HepG2 (cell line): ENCODE measurements at regions not wholly inside any gene's neighbourhood (a gene's known extent, or its start where the extent isn't known, plus 50 kb on each side); places are given as distances from the start of the nearest gene placed in this dataset.
A peak's percentile ranks its signal among the peaks of the same experiment; 100 is the strongest.
"Not testable (repeated sequence)": the region's sequence is repeated elsewhere in the genome, so short reads cannot be mapped to it uniquely, and the experiment has no call there.

Experiments used
- BCL6 ChIP-seq: IDR thresholded peaks from 2 replicates; pipeline ENCODE4 v1.6.1; 2016; ENCODE audit warnings: missing genetic modification reagents, missing compliant biosample characterization
- FOXA1 ChIP-seq, 2 experiments: fragments of 450-650 bp in 1 of 2; sonication (generic) in 1 of 2; formaldehyde crosslinking in 1 of 2; IDR thresholded peaks; 2 replicates each; pipeline versions ENCODE4 v1.4.0 to v1.6.1; 2016 to 2020; ENCODE audit warnings: missing genetic modification reagents in 1 of 2
- FOXA3 ChIP-seq: IDR thresholded peaks from 2 replicates; pipeline ENCODE4 v1.6.1; 2016; ENCODE audit warnings: missing genetic modification reagents, missing compliant biosample characterization
- GATAD2A ChIP-seq: IDR thresholded peaks from 2 replicates; pipeline ENCODE4 v1.6.1; 2016
- GFI1 ChIP-seq: sonication (generic); formaldehyde crosslinking; IDR thresholded peaks from 2 replicates; pipeline ENCODE4 v1.5.0; 2020; ENCODE audit warnings: missing genetic modification reagents, mild to moderate bottlenecking, borderline replicate concordance
- ISL2 ChIP-seq: sonication (generic); formaldehyde crosslinking; IDR thresholded peaks from 2 replicates; pipeline ENCODE4 v1.5.0; 2020; ENCODE audit warnings: missing genetic modification reagents
- LCORL ChIP-seq, 2 experiments: fragments of 450-650 bp in 1 of 2; sonication (generic) in 1 of 2; formaldehyde crosslinking in 1 of 2; IDR thresholded peaks; 2 replicates each; pipeline versions ENCODE4 v1.5.0 to v1.6.1; 2017 to 2020; ENCODE audit warnings: antibody characterized with exemption in 1 of 2, missing genetic modification reagents in 1 of 2
- PITX1 ChIP-seq: sonication (generic); formaldehyde crosslinking; IDR thresholded peaks from 2 replicates; pipeline ENCODE4 v1.5.1; 2020; ENCODE audit warnings: mild to moderate bottlenecking, missing genetic modification reagents
- RARA ChIP-seq: IDR thresholded peaks from 2 replicates; pipeline ENCODE4 v1.6.1; 2016; ENCODE audit warnings: missing genetic modification reagents, missing compliant biosample characterization
- SAP130 ChIP-seq: IDR thresholded peaks from 2 replicates; pipeline ENCODE4 v1.6.1; 2016; ENCODE audit warnings: low read depth
- SOX5 ChIP-seq: IDR thresholded peaks from 2 replicates; pipeline ENCODE4 v1.6.1; 2016; ENCODE audit warnings: borderline replicate concordance
- TCF7 ChIP-seq: sonication (generic); IDR thresholded peaks from 2 replicates; pipeline ENCODE4 v1.6.1; 2016; ENCODE audit warnings: antibody characterized with exemption, low read depth
- ZNF264 ChIP-seq: sonication (generic); formaldehyde crosslinking; IDR thresholded peaks from 2 replicates; pipeline ENCODE4 v1.4.0; 2020; ENCODE audit warnings: missing genetic modification reagents
- ZNF792 ChIP-seq: IDR thresholded peaks from 2 replicates; pipeline ENCODE4 v1.6.1; 2016
- TF ChIP-seq, protein P1 (sequence below): IDR thresholded peaks from 2 replicates; pipeline ENCODE4 v1.4.0; 2020; ENCODE audit warnings: mild to moderate bottlenecking, missing genetic modification reagents
- TF ChIP-seq, protein P2 (sequence below): sonication (generic); formaldehyde crosslinking; IDR thresholded peaks from 2 replicates; pipeline ENCODE4 v1.4.0; 2020; ENCODE audit warnings: missing genetic modification reagents

DNA sequence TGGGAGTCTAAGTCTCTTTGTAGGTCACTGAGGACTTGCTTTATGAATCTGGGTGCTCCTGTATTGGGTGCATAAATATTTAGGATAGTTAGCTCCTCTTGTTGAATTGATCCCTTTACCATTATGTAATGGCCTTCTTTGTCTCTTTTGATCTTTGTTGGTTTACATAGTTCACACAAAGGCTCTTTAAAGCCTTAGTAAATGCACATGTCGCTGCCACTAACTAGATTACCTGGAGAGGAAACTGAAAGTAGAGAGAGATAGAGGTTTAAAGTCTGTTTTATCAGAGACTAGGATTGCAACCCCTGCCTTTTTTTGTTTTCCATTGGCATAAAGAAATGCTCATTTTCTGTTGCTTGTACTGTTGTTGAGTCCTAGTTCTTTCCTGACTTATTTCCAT lies 392.4 kb upstream of the GBE1 start (continued):
- TF ChIP-seq SOX5 (CRISPR knock-in tag) (peak; percentile 83; the same call in 1 of the 2 replicates), FOXA1 (CRISPR knock-in tag; IDR thresholded peaks at IDR 0.05) (0 out of 2 replicates have a peak, but pooled peaks have one; percentile 25), ISL2 (CRISPR knock-in tag) (peak; percentile 17; the same call in 1 of the 2 replicates), GATAD2A (CRISPR knock-in tag) (peak; percentile 58), FOXA3 (CRISPR knock-in tag) (peak; percentile 51), RARA (CRISPR knock-in tag) (peak; percentile 69), LCORL (CRISPR knock-in tag; IDR thresholded peaks at IDR 0.05) (peak; percentile 32; the same call in 1 of the 2 replicates), TCF7 (peak; percentile 67), GFI1 (0 out of 2 replicates have a peak, but pooled peaks have one; percentile 25), ZNF264 (CRISPR knock-in tag) (0 out of 2 replicates have a peak, but pooled peaks have one; percentile 54), BCL6 (peak; percentile 67), PITX1 (CRISPR knock-in tag) (0 out of 2 replicates have a peak, but pooled peaks have one; percentile 26), SAP130 (CRISPR knock-in tag) (peak; percentile 52; the same call in 1 of the 2 replicates), ZNF792 (CRISPR knock-in tag) (peak; percentile 49; the same call in 1 of the 2 replicates)
- TF ChIP-seq FOXA1, LCORL (IDR thresholded peaks at IDR 0.05): not testable (repeated sequence)
- TF ChIP-seq, protein P1, sequence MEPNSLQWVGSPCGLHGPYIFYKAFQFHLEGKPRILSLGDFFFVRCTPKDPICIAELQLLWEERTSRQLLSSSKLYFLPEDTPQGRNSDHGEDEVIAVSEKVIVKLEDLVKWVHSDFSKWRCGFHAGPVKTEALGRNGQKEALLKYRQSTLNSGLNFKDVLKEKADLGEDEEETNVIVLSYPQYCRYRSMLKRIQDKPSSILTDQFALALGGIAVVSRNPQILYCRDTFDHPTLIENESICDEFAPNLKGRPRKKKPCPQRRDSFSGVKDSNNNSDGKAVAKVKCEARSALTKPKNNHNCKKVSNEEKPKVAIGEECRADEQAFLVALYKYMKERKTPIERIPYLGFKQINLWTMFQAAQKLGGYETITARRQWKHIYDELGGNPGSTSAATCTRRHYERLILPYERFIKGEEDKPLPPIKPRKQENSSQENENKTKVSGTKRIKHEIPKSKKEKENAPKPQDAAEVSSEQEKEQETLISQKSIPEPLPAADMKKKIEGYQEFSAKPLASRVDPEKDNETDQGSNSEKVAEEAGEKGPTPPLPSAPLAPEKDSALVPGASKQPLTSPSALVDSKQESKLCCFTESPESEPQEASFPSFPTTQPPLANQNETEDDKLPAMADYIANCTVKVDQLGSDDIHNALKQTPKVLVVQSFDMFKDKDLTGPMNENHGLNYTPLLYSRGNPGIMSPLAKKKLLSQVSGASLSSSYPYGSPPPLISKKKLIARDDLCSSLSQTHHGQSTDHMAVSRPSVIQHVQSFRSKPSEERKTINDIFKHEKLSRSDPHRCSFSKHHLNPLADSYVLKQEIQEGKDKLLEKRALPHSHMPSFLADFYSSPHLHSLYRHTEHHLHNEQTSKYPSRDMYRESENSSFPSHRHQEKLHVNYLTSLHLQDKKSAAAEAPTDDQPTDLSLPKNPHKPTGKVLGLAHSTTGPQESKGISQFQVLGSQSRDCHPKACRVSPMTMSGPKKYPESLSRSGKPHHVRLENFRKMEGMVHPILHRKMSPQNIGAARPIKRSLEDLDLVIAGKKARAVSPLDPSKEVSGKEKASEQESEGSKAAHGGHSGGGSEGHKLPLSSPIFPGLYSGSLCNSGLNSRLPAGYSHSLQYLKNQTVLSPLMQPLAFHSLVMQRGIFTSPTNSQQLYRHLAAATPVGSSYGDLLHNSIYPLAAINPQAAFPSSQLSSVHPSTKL (CRISPR knock-in tag), result peak; percentile 73
- TF ChIP-seq, protein P2, sequence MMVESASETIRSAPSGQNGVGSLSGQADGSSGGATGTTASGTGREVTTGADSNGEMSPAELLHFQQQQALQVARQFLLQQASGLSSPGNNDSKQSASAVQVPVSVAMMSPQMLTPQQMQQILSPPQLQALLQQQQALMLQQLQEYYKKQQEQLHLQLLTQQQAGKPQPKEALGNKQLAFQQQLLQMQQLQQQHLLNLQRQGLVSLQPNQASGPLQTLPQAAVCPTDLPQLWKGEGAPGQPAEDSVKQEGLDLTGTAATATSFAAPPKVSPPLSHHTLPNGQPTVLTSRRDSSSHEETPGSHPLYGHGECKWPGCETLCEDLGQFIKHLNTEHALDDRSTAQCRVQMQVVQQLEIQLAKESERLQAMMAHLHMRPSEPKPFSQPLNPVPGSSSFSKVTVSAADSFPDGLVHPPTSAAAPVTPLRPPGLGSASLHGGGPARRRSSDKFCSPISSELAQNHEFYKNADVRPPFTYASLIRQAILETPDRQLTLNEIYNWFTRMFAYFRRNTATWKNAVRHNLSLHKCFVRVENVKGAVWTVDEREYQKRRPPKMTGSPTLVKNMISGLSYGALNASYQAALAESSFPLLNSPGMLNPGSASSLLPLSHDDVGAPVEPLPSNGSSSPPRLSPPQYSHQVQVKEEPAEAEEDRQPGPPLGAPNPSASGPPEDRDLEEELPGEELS (CRISPR knock-in tag), result 0 out of 2 replicates have a peak, but pooled peaks have one; percentile 27
- TF ChIP-seq, all 625 proteins: peak for 26; not testable (repeated sequence) for 599
